GM12864 (cell line): ENCODE measurements at regions not wholly inside any gene's neighbourhood (a gene's known extent, or its start where the extent isn't known, plus 50 kb on each side); places are given as distances from the start of the nearest gene placed in this dataset.
"Not testable (repeated sequence)": the region's sequence is repeated elsewhere in the genome, so short reads cannot be mapped to it uniquely, and the experiment has no call there.

ENCODE experiments used
- DNase-seq: peaks from one replicate; pipeline ENCODE4 v3.0.0-alpha.2; 2011; ENCODE audit warnings: low read depth
- H3K4me3 ChIP-seq: 2 replicates; pipeline ENCODE4 v1.5.1; 2011; ENCODE audit warnings: mild to moderate bottlenecking, low read depth, low read length, control low read depth
- CTCF ChIP-seq: IDR thresholded peaks from 2 replicates; pipeline ENCODE4 v1.5.1; 2011; ENCODE audit warnings: low read depth, mild to moderate bottlenecking, moderate library complexity, low read length, control low read depth, inconsistent platforms; ENCODE audit errors: missing control alignments

GRCh38 chr3:166606988-166607387 lies 769.8 kb upstream of the BCHE start:
- H3K4me3 ChIP-seq = no peak overlapping the region
- no peak for DNase-seq
- no peak for TF ChIP-seq CTCF

GRCh38 chr3:166593776-166594175 lies 756.6 kb upstream of the BCHE start:
- H3K4me3 ChIP-seq = no peak overlapping the region
- TF ChIP-seq CTCF = no peak
- no peak for DNase-seq

- H3K4me3 ChIP-seq = no peak overlapping the region
- no peak for DNase-seq
- TF ChIP-seq CTCF = no peak
Observed at GRCh38 chr3:166582236-166582635, 745.0 kb upstream of the BCHE start.

- no peak overlapping the region for H3K4me3 ChIP-seq
- no peak for TF ChIP-seq CTCF
- no peak for DNase-seq
Observed at GRCh38 chr3:166580561-166580960, 743.3 kb upstream of the BCHE start.

- TF ChIP-seq CTCF = no peak
- H3K4me3 ChIP-seq = no peak overlapping the region
- no peak for DNase-seq
Observed at GRCh38 chr3:166575161-166575560, 737.9 kb upstream of the BCHE start.

- not testable (repeated sequence) for H3K4me3 ChIP-seq, DNase-seq
Observed at GRCh38 chr3:166571686-166572085, 734.5 kb upstream of the BCHE start.

GRCh38 chr3:166570102-166570501 lies 732.9 kb upstream of the BCHE start:
- no peak overlapping the region for H3K4me3 ChIP-seq
- no peak for DNase-seq
- no peak for TF ChIP-seq CTCF

- no peak overlapping the region for H3K4me3 ChIP-seq
- no peak for DNase-seq
- no peak for TF ChIP-seq CTCF
Observed at GRCh38 chr3:166569589-166569988, 732.4 kb upstream of the BCHE start.
